ENCODE measurements at regions not wholly inside any gene's neighbourhood (a gene's known extent, or its start where the extent isn't known, plus 50 kb on each side); places are given as distances from the start of the nearest gene placed in this dataset.

GRCh38 chr14:42513837-42514236 is 907.2 kb downstream of the LRFN5 start (continued):
- TF ChIP-seq, protein P1, sequence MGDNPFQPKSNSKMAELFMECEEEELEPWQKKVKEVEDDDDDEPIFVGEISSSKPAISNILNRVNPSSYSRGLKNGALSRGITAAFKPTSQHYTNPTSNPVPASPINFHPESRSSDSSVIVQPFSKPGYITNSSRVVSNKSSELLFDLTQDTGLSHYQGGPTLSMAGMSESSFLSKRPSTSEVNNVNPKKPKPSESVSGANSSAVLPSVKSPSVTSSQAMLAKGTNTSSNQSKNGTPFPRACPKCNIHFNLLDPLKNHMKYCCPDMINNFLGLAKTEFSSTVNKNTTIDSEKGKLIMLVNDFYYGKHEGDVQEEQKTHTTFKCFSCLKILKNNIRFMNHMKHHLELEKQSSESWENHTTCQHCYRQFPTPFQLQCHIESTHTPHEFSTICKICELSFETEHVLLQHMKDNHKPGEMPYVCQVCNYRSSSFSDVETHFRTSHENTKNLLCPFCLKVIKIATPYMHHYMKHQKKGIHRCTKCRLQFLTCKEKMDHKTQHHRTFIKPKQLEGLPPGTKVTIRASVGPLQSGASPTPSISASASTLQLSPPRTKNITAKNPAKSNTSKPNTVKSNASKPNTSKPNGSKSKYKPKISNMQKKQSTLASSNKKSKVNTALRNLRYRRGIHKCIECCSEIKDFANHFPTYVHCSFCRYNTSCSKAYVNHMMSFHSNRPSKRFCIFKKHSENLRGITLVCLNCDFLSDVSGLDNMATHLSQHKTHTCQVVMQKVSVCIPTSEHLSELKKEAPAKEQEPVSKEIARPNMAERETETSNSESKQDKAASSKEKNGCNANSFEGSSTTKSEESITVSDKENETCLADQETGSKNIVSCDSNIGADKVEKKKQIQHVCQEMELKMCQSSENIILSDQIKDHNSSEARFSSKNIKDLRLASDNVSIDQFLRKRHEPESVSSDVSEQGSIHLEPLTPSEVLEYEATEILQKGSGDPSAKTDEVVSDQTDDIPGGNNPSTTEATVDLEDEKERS (tag by site-specific recombination; IDR thresholded peaks at IDR 0.05): no peak
- TF ChIP-seq ZNF362 (tag by site-specific recombination; IDR thresholded peaks at IDR 0.05) (no peak), SP3 (tag by site-specific recombination; IDR thresholded peaks at IDR 0.05) (no peak), ZXDB (tag by site-specific recombination; IDR thresholded peaks at IDR 0.05) (no peak), ZNF791 (tag by site-specific recombination; IDR thresholded peaks at IDR 0.05) (no peak), ZNF350 (tag by site-specific recombination; IDR thresholded peaks at IDR 0.05) (no peak)

DNA sequence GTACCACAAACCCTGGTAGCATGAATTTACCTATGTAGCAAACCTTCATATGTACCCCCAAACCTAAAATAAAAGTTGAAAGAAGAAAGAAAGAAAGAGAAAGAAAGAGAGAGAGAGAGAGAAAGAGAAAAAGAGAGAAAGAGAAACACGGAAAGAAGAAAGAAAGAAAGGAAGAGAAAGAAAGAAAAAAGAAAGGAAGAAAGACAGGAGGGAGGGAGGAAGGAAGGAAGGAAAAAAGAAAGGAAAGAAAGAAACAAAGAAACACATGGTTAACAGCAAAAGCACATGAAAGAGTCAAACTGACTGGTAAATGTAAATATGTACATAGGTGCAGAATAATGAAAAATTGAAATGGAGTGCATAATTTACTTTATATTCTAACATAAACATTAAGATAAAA is 903.4 kb downstream of the LRFN5 start:
- no peak overlapping the region for H3K4me3 ChIP-seq (ENCODE audit: low read depth, low read length)
- POLR2A ChIA-PET: no interaction called here
- no peaks in the 10 kb centered on the region for H3K4me1 ChIP-seq (ENCODE audit: control insufficient read depth, insufficient read depth, low read length)
- H3K9me3 ChIP-seq (ENCODE audit: control insufficient read depth, insufficient read depth, low read depth, low read length): no peaks in the 10 kb centered on the region
- TF ChIP-seq, protein P2, sequence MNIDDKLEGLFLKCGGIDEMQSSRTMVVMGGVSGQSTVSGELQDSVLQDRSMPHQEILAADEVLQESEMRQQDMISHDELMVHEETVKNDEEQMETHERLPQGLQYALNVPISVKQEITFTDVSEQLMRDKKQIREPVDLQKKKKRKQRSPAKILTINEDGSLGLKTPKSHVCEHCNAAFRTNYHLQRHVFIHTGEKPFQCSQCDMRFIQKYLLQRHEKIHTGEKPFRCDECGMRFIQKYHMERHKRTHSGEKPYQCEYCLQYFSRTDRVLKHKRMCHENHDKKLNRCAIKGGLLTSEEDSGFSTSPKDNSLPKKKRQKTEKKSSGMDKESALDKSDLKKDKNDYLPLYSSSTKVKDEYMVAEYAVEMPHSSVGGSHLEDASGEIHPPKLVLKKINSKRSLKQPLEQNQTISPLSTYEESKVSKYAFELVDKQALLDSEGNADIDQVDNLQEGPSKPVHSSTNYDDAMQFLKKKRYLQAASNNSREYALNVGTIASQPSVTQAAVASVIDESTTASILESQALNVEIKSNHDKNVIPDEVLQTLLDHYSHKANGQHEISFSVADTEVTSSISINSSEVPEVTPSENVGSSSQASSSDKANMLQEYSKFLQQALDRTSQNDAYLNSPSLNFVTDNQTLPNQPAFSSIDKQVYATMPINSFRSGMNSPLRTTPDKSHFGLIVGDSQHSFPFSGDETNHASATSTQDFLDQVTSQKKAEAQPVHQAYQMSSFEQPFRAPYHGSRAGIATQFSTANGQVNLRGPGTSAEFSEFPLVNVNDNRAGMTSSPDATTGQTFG (tag by site-specific recombination; IDR thresholded peaks at IDR 0.05; ENCODE audit: borderline replicate concordance): no peak
- no peak for TF ChIP-seq ZNF292 (tag by site-specific recombination; IDR thresholded peaks at IDR 0.05; ENCODE audit: borderline replicate concordance, low read depth)
- TF ChIP-seq ZNF112 (tag by site-specific recombination; IDR thresholded peaks at IDR 0.05): no peak
- TF ChIP-seq ZNF830 (tag by site-specific recombination; IDR thresholded peaks at IDR 0.05; ENCODE audit: low read depth): no peak
- TF ChIP-seq ZNF626 (tag by site-specific recombination; IDR thresholded peaks at IDR 0.05): no peak
- no peak for TF ChIP-seq ZNF133 (tag by site-specific recombination; IDR thresholded peaks at IDR 0.05)
- H3K27ac ChIP-seq (ENCODE audit: extremely low read depth, low read depth, low read length): no peak overlapping the region
- CTCF ChIA-PET: no interaction called here
- no peaks in the 10 kb centered on the region for H3K36me3 ChIP-seq (ENCODE audit: control insufficient read depth in 2 of 2, insufficient read depth in 1 of 2, low read length in 2 of 2)

DNA sequence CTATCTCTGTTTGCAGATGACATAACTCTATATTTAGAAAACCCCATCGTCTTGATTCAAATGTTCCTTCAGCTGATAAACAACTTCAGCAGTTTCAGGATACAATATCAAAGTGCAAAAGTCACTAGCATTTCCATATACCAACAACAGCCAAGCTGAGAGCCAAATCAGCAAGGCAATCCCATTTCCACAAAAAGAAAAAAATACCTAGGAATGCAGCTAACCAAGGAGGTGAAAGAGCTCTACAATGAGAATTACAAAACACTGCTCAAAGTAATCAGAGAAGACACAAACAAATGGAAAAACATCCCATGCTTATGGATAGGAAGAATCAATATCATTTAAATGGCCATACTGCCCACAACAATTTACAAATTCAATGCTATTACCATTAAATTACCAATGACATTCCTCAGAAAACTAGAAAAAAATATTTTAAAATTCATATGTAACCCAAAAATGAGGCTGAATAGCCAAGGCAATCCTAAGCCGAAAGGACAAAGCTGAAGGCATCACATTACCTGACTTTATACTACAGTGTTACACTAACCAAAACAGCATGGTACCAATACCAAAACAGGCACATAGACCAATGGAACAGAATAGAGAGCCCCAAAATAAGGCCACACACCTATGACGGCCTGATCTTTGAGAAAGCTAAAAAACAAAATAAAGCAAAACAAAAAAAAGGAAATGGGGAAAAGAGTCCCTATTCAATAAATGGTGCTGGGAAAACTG is 901.7 kb downstream of the LRFN5 start:
- TF ChIP-seq ZNF768 (tag by site-specific recombination; IDR thresholded peaks at IDR 0.05): no peak
- TF ChIP-seq, protein P3, sequence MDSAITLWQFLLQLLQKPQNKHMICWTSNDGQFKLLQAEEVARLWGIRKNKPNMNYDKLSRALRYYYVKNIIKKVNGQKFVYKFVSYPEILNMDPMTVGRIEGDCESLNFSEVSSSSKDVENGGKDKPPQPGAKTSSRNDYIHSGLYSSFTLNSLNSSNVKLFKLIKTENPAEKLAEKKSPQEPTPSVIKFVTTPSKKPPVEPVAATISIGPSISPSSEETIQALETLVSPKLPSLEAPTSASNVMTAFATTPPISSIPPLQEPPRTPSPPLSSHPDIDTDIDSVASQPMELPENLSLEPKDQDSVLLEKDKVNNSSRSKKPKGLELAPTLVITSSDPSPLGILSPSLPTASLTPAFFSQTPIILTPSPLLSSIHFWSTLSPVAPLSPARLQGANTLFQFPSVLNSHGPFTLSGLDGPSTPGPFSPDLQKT (IDR thresholded peaks at IDR 0.05; ENCODE audit: borderline replicate concordance, low read depth, low read length): no peak
- Histone ChIP-seq H3K4me3 (ENCODE audit: low read depth, low read length) (no peak overlapping the region), H3K4me1 (ENCODE audit: control insufficient read depth, insufficient read depth, low read length) (no peaks in the 10 kb centered on the region), H3K9me3 (ENCODE audit: control insufficient read depth, insufficient read depth, low read depth, low read length) (no peaks in the 10 kb centered on the region), H3K27ac (ENCODE audit: extremely low read depth, low read depth, low read length) (no peak overlapping the region), H3K36me3 (ENCODE audit: control insufficient read depth in 2 of 2, insufficient read depth in 1 of 2, low read length in 2 of 2) (no peaks in the 10 kb centered on the region)
- CTCF ChIA-PET: no interaction called here
- POLR2A ChIA-PET: no interaction called here

Measured in HEK293 (cell line).